Choroid plexus epithelial cell (primary cell): ENCODE measurements at regions not wholly inside any gene's neighbourhood (a gene's known extent, or its start where the extent isn't known, plus 50 kb on each side); places are given as distances from the start of the nearest gene placed in this dataset.

Source experiments
- DNase-seq: peaks from one replicate; pipeline ENCODE4 v3.0.0-alpha.2; 2010; ENCODE audit warnings: low read depth
- H3K4me3 ChIP-seq: 2 replicates; pipeline ENCODE4 v1.5.1; 2011; ENCODE audit warnings: low read depth, mild to moderate bottlenecking, control low read depth, low read length, moderate library complexity
- TF ChIP-seq, protein P1 (sequence below): conservative IDR thresholded peaks from 2 replicates; pipeline ENCODE4 v1.5.1; 2011; ENCODE audit warnings: low read depth, mild to moderate bottlenecking, control low read depth, inconsistent platforms, low read length, moderate library complexity

DNA sequence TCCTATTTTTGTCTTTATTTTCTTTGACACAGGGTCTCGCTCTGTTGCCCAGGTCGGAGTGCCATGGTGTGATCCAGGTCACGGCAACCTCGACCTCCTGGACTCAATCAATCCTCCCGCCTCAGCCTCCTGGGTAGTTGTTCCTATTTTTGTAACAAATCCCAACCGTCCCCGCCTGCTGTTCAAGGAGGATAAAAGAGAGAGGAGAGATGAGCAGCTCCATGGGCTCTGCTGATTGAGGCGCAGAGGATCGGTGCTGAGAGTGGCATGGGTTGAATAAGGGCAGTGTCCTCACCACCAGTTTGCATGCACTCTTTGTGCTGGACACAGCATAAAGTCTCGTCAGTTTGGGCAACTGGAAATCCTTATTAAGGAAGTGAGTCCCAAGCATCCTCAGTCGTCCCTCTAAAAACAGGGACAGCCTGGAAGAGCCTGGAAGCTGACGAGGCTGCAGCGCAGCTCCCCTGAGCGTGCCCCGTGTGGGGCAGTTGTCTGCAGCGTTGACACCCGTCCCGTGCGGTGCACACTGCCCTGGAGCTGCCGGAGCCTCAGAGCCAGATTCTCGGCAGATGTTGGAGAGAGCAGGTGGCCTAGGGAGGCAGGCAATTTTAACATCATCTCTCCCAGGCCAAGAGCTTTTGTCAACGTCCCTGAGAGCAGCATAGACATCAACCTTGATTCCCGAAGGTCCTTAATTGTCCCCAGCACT is 404.2 kb upstream of the RNF32 start:
- no peak overlapping the region for H3K4me3 ChIP-seq
- TF ChIP-seq, protein P1, sequence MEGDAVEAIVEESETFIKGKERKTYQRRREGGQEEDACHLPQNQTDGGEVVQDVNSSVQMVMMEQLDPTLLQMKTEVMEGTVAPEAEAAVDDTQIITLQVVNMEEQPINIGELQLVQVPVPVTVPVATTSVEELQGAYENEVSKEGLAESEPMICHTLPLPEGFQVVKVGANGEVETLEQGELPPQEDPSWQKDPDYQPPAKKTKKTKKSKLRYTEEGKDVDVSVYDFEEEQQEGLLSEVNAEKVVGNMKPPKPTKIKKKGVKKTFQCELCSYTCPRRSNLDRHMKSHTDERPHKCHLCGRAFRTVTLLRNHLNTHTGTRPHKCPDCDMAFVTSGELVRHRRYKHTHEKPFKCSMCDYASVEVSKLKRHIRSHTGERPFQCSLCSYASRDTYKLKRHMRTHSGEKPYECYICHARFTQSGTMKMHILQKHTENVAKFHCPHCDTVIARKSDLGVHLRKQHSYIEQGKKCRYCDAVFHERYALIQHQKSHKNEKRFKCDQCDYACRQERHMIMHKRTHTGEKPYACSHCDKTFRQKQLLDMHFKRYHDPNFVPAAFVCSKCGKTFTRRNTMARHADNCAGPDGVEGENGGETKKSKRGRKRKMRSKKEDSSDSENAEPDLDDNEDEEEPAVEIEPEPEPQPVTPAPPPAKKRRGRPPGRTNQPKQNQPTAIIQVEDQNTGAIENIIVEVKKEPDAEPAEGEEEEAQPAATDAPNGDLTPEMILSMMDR, result no peak

DNA sequence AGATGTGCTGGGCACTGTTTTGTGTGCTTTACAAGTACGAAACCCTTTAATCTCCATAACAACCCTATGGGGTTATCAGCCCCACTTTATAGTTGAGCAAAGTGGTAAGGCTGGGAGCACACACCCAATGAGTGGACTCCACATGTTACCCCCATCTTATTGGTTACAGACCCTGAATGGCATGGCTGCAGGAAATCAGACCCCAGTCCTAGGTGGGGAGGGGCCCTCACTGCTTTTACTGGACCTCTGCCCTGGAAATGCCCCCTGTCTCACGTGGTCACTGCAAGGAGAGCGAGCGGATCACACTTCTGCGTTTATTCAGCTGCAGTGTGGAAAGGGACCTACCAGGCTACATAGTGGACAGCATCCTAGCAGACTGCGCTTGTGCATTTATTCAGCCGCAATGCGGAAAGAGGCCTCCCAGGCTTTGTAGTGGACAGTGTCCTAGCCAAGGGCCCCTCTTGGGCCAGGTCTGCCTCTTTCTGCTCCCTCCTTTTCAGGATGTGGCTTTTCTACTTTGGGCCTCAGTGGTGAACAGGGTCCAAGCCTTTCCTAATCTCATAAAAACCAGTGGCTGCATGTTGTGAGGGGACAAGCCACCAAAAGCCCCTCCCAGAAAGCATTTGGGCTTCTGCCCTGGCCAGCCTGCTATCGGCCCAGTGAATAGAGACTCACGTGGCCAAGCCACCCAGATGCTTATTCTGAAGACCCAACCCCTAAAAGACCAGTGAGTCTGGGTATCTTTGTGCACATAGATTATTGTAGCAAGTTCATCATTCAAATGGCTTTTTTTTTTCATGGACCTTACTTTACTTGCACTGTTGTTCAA is 405.7 kb upstream of the RNF32 start:
- TF ChIP-seq, protein P1, result no peak
- no peak for DNase-seq
- no peak overlapping the region for H3K4me3 ChIP-seq

More for the DNA sequence above, 404.2 kb upstream of the RNF32 start:
- no peak for DNase-seq

DNA sequence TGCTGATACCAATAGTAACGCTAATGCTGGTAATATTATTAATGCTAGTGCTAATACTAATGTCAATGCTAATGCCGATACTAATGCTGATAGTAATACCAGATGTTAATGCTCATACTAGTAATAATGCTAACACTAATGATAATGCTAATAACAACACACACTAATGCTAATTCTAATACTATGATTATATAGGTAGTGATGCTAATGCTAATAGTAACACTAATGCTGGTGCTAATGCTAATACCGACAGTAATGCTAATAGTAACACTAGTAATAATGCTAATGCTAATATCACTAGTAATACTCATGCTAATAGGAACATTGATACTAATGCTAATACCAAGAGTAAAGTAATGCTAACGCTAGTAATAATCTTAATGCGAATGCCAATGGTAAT is 406.4 kb upstream of the RNF32 start:
- no peak for DNase-seq
- TF ChIP-seq, protein P1, result no peak
- no peak overlapping the region for H3K4me3 ChIP-seq

GRCh38 chr7:156232931-156233705 is 407.5 kb upstream of the RNF32 start:
- DNase-seq, result no peak
- TF ChIP-seq, protein P1, result no peak
- no peak overlapping the region for H3K4me3 ChIP-seq

DNA sequence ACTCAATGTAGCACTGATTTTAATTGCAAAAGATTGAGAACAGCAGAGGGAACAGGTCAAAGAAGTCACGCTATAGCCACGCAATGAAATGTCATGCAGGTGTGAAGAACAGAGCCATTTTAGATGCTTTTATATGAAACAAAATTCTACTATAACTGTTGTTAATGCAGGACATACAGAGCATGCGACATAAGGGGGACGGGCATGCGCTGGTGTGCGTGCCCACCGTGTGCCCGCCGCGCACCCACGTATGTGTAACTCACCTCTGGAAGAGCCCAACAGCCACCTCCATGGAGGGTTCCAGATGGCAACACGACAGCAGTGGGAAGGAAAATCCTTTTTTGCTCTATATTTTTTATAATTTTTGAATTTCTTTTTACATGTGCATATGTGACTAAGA is 410.0 kb upstream of the RNF32 start:
- DNase-seq, result no peak
- TF ChIP-seq, protein P1, result no peak
- no peak overlapping the region for H3K4me3 ChIP-seq

DNA sequence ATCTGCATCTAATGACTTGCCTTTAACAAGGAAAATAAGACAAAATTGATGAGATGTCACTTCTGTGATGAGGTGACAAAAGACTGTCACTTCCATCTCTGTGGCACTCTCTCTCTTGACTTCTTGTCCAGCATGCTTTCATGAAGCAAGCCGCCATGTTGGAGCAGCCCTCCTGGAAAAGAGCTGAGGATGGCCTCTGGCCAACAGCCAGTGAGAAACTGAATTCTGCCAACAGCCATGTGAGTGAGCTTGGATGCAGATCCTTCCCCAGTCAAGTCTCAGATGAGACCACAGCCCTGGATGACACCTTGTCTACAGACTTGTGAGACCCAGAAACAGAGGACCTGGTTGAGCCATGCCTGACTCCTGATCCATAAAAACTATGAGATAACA is 412.6 kb upstream of the SHH start:
- TF ChIP-seq, protein P1, result no peak
- H3K4me3 ChIP-seq, result no peak overlapping the region
- no peak for DNase-seq
